ENCODE measurements at regions not wholly inside any gene's neighbourhood (a gene's known extent, or its start where the extent isn't known, plus 50 kb on each side); places are given as distances from the start of the nearest gene placed in this dataset.

- Histone ChIP-seq H3K27ac (no peak overlapping the region), H3K4me1 (ENCODE audit: insufficient read depth) (no peaks in the 10 kb centered on the region), H3K27me3 (no peaks in the 10 kb centered on the region), H3K9me3 (no peaks in the 10 kb centered on the region), H3K36me3 (no peaks in the 10 kb centered on the region), H3K4me3 (no peak overlapping the region)
- TF ChIP-seq CTCF (IDR thresholded peaks at IDR 0.05) (no peak), EP300 (IDR thresholded peaks at IDR 0.05) (no peak), POLR2A (IDR thresholded peaks at IDR 0.05) (no peak)
- DNase-seq, result no peak
- intact Hi-C loops (cut with DNase I), result no loop called here
Measured at GRCh38 chr11:95478003-95478402, 247.0 kb upstream of the SESN3 start.

- Histone ChIP-seq H3K4me3 (no peak overlapping the region), H3K27me3 (no peaks in the 10 kb centered on the region), H3K4me1 (ENCODE audit: insufficient read depth) (no peaks in the 10 kb centered on the region), H3K27ac (no peak overlapping the region), H3K36me3 (no peaks in the 10 kb centered on the region), H3K9me3 (no peaks in the 10 kb centered on the region)
- intact Hi-C loops (cut with DNase I), result no loop called here
- DNase-seq, result no peak
- 43 to 54% (median 43%) methylated on average over 2 of the region's 2 CpGs for WGBS, 3 donors
- no peak for TF ChIP-seq POLR2A (IDR thresholded peaks at IDR 0.05)
- no peak for TF ChIP-seq EP300 (IDR thresholded peaks at IDR 0.05)
- no peak for TF ChIP-seq CTCF (IDR thresholded peaks at IDR 0.05)
Measured at GRCh38 chr11:95469258-95469657, 238.3 kb upstream of the SESN3 start.

- Histone ChIP-seq H3K27ac (no peak overlapping the region), H3K36me3 (no peaks in the 10 kb centered on the region), H3K4me3 (no peak overlapping the region), H3K4me1 (ENCODE audit: insufficient read depth) (peaks cover 1% of the 10 kb centered on the region), H3K9me3 (no peaks in the 10 kb centered on the region), H3K27me3 (no peaks in the 10 kb centered on the region)
- intact Hi-C loops (cut with DNase I), result no loop called here
- no peak for DNase-seq
- TF ChIP-seq POLR2A (IDR thresholded peaks at IDR 0.05), result no peak
- no peak for TF ChIP-seq CTCF (IDR thresholded peaks at IDR 0.05)
- TF ChIP-seq EP300 (IDR thresholded peaks at IDR 0.05), result no peak
Measured at GRCh38 chr11:95466416-95466815, 235.4 kb upstream of the SESN3 start.

GRCh38 chr11:95465887-95466286 is 234.9 kb upstream of the SESN3 start:
- WGBS, 3 donors, result 93 to 96% (median 95%) methylated on average over 7 of the region's 7 CpGs
- TF ChIP-seq POLR2A (IDR thresholded peaks at IDR 0.05) (no peak), CTCF (IDR thresholded peaks at IDR 0.05) (no peak), EP300 (IDR thresholded peaks at IDR 0.05) (no peak)
- intact Hi-C loops (cut with DNase I), result no loop called here
- no peaks in the 10 kb centered on the region for H3K9me3 ChIP-seq
- H3K27me3 ChIP-seq, result no peaks in the 10 kb centered on the region
- H3K27ac ChIP-seq, result no peak overlapping the region
- H3K36me3 ChIP-seq, result no peaks in the 10 kb centered on the region
- H3K4me3 ChIP-seq, result no peak overlapping the region
- H3K4me1 ChIP-seq (ENCODE audit: insufficient read depth), result peaks cover 1% of the 10 kb centered on the region
- no peak for DNase-seq

GRCh38 chr11:95461858-95462257 is 230.9 kb upstream of the SESN3 start:
- TF ChIP-seq EP300 (IDR thresholded peaks at IDR 0.05) (no peak), CTCF (IDR thresholded peaks at IDR 0.05) (no peak), POLR2A (IDR thresholded peaks at IDR 0.05) (no peak)

More at GRCh38 chr11:95461858-95462257, 230.9 kb upstream of the SESN3 start:
- Histone ChIP-seq H3K36me3 (no peaks in the 10 kb centered on the region), H3K27me3 (no peaks in the 10 kb centered on the region), H3K4me3 (no peak overlapping the region), H3K27ac (no peak overlapping the region), H3K9me3 (no peaks in the 10 kb centered on the region), H3K4me1 (ENCODE audit: insufficient read depth) (peaks cover 10% of the 10 kb centered on the region)
- intact Hi-C loops (cut with DNase I), result no loop called here
- no peak for DNase-seq

Measured in ovary (tissue), 7 donors.